ENCODE measurements at regions not wholly inside any gene's neighbourhood (a gene's known extent, or its start where the extent isn't known, plus 50 kb on each side); places are given as distances from the start of the nearest gene placed in this dataset.

GRCh38 chr18:54020966-54021365 lies 203.5 kb downstream of the MBD2 start:
- no peak for DNase-seq (ENCODE audit: low spot score)

- no peak for DNase-seq (ENCODE audit: low spot score)
Measured at GRCh38 chr18:54020156-54020745, 204.2 kb downstream of the MBD2 start.

GRCh38 chr18:54019641-54020040 lies 204.8 kb downstream of the MBD2 start:
- DNase-seq (ENCODE audit: low spot score): no peak

DNA sequence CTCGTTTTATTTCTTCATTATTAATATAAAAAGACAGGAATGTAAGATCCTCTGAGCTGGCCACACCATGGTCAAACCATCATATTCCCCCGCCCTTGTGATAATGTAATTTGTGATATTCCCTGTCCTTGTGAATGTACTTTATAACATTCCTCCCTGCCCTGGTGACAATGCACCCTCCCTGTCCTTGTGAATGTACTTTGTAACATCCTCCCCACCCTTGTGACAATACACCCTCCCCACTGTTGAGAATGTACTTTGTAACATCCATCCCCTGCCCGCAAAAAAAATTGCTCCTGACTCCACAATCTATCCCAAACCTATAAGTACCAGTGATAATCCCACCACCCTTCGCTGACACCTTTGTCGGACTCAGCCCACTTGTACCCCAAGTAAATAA lies 211.0 kb downstream of the MBD2 start:
- no peak for DNase-seq (ENCODE audit: low spot score)

- DNase-seq (ENCODE audit: low spot score): no peak
Measured at GRCh38 chr18:54004828-54005227, 219.6 kb downstream of the MBD2 start.

DNA sequence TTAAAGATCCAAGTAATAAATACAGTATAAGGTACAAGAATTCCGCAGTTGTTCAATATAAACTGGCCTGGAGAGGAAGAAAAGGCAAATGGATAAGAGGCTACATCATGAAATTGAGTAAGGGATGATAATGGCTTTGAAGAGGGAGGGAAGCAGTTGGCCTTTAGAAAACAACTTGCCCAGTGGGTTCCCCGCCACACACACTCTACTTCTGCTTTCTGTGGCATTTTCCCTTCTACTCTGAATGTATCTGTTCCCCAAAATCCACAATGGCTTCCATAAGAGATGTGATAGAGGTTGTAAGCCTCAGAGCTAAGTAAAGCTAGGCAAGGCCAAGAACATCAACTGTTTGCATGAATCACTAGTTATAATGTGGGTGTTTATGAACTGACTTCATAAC lies 221.3 kb downstream of the MBD2 start:
- DNase-seq (ENCODE audit: low spot score): no peak

DNA sequence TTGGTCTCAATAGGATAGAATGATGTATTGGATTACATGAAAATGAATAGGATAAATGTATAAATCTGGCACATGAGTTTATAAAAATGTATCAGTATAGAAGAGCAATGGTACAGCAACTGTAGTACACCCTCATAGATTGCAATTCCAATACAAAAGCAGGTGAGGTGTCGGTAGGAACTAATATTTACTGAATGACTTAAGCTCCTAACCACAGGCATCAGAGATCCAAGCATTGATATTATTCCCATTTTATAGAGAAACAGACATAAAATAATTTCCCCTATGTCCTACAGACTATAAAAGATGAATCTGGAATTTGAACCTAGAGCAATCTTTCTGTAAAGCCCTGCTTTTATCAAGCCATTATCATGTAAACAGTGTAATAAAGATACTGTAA lies 227.4 kb downstream of the MBD2 start:
- DNase-seq (ENCODE audit: low spot score): no peak

DNA sequence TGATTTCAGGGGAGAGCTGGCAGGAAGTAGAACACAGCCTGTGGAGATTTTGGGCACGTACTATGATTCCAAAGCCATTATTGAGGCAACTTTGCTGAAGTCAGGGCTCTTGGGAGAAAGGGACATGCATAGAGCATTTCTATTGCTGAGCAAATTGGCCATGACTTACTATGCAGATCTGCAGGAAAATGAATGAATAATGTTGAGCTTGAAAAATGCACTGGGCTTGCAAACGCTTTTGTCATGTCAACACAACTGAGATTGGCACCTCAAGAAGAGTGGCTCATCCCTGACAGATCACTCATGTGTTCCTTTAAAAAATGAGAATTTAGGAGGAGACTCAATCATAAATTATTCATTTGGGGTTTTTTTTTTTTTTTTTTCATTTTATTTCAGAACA lies 230.5 kb downstream of the MBD2 start:
- DNase-seq (ENCODE audit: low spot score): no peak

- no peak for DNase-seq (ENCODE audit: low spot score)
Measured at GRCh38 chr18:53991805-53992204, 232.7 kb downstream of the MBD2 start.

DNA sequence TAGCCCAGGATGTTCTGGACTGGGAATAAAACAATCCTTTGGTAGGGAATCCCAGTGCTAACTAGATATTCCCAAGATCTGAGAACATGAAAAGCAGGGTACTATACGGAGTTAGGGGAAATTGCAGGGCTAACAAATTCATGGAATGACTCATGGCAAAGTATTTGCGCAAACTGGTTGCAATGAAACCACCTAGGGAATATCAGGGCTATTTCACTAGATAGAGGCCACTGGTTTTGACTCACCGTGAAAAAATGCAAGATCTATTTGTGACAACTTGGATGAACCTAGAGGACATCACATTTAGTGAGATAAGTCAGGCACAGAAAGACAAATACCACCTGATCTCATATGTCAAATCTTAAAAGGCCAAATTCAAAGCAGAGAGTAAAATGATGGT lies 233.3 kb downstream of the MBD2 start:
- DNase-seq (ENCODE audit: low spot score): peak; percentile 41

- DNase-seq (ENCODE audit: low spot score): no peak
Measured at GRCh38 chr18:53990485-53990884, 234.0 kb downstream of the MBD2 start.

DNA sequence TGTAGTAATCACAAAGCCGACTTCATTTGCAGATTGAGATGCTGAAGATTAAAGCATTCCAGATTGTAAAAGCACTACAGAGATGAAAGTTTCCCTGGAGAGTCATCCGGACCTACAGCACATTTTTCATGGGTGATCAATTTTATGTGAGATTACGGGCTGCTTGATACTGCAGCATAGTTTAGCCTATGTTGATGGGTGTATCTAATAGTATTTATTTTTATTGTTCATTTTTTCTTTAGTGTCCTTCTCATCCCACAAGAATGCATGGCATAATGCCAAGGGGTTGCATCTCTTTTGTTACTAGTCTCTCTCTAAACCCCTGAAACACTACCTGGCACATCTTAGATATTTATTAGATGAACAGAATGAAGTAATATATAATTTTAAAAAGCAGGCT lies 240.4 kb downstream of the MBD2 start:
- DNase-seq (ENCODE audit: low spot score): no peak

DNA sequence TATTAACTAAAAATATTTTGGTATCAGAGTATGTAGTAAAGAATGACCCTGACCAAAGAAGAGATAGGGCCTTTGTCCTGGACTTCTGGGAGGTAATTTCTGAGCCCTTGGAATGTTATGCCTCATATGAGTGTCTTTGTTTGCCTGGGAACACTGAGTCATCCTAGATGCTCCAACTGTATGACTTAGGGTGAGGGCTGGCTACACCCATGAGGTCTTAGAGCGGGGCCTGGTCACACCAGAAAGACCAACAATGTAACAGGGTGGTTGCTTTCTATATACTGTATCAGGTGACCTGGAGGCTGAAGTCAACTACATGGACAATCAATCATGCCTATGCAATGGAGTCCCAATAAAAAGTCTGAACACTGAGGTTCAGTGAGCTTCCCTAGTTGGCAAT lies 253.1 kb downstream of the MBD2 start:
- DNase-seq (ENCODE audit: low spot score): no peak

GRCh38 chr18:53952700-53953099 lies 271.8 kb downstream of the MBD2 start:
- no peak for DNase-seq (ENCODE audit: low spot score)

- no peak for DNase-seq (ENCODE audit: low spot score)
Measured at GRCh38 chr18:53950545-53950944, 273.9 kb downstream of the MBD2 start.

- DNase-seq (ENCODE audit: low spot score): no peak
Measured at GRCh38 chr18:53948991-53949390, 275.5 kb downstream of the MBD2 start.

GRCh38 chr18:53947092-53947640 lies 277.3 kb downstream of the MBD2 start:
- no peak for DNase-seq (ENCODE audit: low spot score)

- DNase-seq (ENCODE audit: low spot score): no peak
Measured at GRCh38 chr18:53946594-53946993, 277.9 kb downstream of the MBD2 start.

DNA sequence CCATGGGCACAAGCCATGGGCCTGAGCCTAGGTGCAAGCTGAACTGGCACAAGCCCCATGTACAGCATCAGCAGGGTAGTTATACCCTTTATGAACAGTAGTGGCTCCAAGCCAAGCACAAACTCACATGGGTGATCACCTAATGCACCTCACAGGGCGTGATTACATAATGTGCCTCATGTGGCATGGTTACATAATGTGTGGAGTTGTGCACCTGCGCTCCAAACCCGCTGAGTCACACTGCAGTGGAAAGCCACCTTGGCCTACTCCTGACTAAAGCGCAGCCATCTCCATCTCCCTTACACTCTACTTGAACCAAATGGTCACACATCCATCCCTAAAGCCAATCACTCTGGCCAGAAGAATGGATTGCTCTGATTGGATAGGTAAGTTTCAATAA lies 279.7 kb downstream of the MBD2 start:
- no peak for DNase-seq (ENCODE audit: low spot score)

DNA sequence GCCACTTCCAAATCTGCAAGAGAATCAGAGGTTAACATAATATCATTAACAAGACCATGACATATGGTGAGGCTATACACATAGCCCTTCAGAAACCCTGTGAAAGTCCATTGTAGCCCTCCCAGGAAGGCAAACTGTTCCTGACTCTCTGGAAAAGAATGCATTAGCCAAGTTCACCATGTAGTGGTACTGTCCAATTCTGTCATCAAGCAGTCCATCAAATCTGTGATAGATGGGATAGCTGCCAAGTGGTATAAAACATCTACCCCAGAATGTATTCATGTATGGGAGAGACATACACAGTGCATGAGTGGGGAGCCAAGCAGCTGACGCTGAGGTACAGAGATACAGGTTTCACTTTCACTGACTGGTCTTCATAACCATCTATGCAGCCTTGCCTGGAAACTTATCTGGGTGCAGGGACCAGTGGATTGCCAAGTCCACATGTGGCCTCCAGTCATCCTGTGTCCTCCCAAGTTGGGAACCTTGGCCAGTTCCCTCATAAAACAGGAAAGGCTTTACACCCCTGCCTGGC lies 281.1 kb downstream of the MBD2 start:
- no peak for DNase-seq (ENCODE audit: low spot score)

DNA sequence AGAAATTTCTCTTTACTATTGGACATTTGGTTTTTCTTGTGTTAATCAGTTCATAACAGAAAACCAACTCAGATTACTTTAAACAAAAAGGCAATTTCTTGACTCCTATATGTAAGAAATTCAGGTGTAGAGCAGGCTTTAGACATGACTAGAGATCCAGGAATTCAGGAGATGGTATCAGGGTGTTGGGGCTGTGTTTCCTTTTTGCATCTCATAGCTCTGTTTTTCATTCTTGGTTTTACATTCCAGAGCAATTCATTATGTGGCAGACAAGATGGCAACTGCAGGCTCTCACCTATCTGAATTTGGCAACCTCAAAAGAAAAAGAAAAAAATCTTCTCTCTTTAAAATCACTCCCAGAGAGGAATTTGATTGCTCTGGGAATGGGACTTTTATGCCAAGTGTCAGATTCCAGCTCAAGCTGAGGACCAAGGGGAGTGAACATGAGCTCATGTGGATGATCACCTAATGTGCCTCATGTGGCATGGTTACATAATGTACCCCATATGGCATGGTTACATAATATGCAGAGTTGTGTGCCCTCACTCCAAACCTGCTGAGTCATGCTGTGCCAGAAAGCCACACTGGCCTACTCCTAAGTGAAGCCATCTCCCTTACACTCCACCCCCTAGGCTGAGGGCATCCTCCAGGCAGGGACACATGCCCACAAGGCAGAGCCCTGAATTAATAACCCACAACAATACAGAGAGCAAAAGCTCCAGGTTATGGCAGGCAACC lies 282.7 kb downstream of the MBD2 start:
- no peak for DNase-seq (ENCODE audit: low spot score)

DNA sequence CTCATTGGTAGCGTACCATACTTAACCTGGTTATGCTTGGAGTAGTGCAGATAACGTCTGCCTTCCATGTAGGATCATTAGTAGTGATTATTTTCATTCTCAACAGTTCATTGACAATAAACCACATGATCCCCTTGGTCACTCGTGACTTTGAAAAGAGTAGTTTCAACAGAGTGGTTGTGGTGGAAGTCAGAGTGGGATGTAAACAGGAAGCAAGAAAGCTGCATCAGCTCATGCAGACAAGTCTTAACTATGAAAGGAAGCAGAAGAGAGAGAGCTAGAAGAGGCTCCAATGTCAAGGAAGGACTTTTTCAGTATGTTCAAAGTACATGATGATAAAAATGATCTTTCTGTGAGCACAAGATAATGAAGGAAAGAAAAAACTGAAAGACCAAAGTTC lies 287.4 kb downstream of the MBD2 start:
- DNase-seq (ENCODE audit: low spot score): no peak

DNA sequence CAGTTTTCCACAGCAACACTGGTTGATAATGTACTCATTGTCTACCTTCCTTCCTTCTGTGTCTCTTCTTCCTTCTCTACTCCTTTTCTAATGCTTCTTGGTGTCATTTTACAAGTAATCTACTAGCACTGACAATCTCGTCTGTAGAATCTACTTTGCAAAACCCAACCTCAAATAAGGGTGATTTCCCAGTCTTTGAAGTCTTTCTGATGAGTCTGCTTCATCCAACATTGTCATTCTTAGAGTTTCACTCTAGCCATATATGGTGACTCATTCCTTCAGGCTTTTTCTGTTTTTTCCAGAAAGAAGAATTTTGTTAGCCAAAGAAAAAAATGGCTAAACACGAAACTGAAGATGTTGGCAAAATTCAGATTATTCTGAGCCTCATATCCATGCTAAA lies 288.7 kb downstream of the MBD2 start:
- DNase-seq (ENCODE audit: low spot score): no peak

- no peak for DNase-seq (ENCODE audit: low spot score)
Measured at GRCh38 chr18:53935399-53935798, 289.1 kb downstream of the MBD2 start.

Measured in LoVo (cell line).